ENCODE measurements at regions not wholly inside any gene's neighbourhood (a gene's known extent, or its start where the extent isn't known, plus 50 kb on each side); places are given as distances from the start of the nearest gene placed in this dataset.

DNA sequence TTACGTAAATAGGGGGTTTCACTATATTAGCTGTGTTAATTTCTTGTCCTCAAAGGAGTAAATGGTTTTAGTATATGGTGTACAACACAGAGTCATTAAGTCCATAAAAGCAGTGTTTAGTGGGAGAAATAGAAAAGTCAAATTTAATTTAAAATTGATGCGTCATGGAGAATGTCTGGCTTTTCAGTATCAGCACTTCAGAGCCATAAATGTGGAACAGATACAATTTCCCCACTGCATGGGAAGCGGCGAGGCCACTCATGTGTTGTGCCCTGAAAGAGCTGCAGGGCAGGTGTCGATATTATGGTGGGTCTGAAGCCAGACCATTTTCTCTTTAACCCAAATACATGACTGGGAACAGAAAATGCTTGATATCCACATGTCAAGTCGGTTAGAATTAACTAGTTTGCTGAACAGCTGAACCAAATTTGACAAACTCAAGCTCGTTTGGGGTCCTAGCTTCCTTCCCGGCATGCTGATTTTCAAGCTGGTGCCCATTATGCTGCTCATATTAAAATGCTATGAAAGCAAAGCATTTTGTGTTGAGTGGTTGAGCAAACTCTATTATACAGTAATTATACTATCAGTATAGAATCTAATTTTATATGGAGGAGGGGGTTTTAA, 364.6 kb upstream of the TBL1XR1 start:
- Histone ChIP-seq H3K4me1 (no peaks in the 10 kb centered on the region), H3K4me3 (ENCODE audit: low read depth, low read length) (no peak overlapping the region), H3K36me3 (ENCODE audit: control insufficient read depth, insufficient read depth, low read length) (no peaks in the 10 kb centered on the region), H3K27me3 (replicated peaks; ENCODE audit: control insufficient read depth, insufficient read depth, low read length) (no peaks in the 10 kb centered on the region), H3K9me3 (no peaks in the 10 kb centered on the region)
- H3K27ac Mint-ChIP-seq (ENCODE audit: unreplicated experiment) = no peak overlapping the region
- no peaks in the 10 kb centered on the region for H3K36me3 Mint-ChIP-seq (ENCODE audit: insufficient read depth, unreplicated experiment)
- H3K27me3 Mint-ChIP-seq (ENCODE audit: insufficient read depth, unreplicated experiment) = no peaks in the 10 kb centered on the region
- H3K9me3 Mint-ChIP-seq (ENCODE audit: unreplicated experiment) = no peaks in the 10 kb centered on the region
- POLR2A ChIA-PET = no interaction called here
- H3K4me3 Mint-ChIP-seq (ENCODE audit: unreplicated experiment) = no peak overlapping the region
- BruUV-seq (replicated peaks) = no TSS peak
- CTCF ChIA-PET = no interaction called here
- H3K4me1 Mint-ChIP-seq (ENCODE audit: low read depth, unreplicated experiment) = no peaks in the 10 kb centered on the region
- intact Hi-C loops (cut with micrococcal nuclease; ENCODE audit: unreplicated experiment) = no loop called here
- TF ChIP-seq, protein P1, sequence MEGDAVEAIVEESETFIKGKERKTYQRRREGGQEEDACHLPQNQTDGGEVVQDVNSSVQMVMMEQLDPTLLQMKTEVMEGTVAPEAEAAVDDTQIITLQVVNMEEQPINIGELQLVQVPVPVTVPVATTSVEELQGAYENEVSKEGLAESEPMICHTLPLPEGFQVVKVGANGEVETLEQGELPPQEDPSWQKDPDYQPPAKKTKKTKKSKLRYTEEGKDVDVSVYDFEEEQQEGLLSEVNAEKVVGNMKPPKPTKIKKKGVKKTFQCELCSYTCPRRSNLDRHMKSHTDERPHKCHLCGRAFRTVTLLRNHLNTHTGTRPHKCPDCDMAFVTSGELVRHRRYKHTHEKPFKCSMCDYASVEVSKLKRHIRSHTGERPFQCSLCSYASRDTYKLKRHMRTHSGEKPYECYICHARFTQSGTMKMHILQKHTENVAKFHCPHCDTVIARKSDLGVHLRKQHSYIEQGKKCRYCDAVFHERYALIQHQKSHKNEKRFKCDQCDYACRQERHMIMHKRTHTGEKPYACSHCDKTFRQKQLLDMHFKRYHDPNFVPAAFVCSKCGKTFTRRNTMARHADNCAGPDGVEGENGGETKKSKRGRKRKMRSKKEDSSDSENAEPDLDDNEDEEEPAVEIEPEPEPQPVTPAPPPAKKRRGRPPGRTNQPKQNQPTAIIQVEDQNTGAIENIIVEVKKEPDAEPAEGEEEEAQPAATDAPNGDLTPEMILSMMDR (IDR thresholded peaks at IDR 0.05; ENCODE audit: insufficient read depth in 1 of 2, low read depth in 1 of 2, low read length in 1 of 2, severe bottlenecking in 1 of 2, unreplicated experiment in 1 of 2) = no peak
- no peak for DNase-seq

DNA sequence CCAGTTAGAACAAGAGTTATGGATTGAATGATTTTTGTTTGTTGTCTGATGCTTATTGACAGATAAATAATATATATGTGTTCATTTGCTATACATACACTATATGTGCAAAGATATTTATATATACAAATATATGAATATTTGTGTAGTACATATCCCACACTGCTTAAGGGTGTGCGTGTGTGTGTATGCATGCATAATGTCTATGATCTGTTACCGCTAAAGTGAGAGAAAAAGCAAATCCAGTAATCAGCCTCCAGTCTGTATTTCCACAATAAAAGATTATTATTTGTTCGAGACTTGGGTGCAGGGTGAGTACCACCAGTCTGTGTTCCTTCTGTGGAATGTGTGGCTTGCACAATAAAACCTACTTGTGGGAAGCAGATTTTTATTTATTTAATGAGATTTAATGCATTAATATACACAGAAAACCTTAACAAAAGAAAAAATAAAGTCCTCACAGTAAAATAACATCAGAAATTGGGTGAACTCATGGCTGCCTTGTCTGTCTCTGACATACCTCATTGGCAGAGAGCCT, 366.0 kb upstream of the TBL1XR1 start:
- no peaks in the 10 kb centered on the region for H3K4me1 Mint-ChIP-seq (ENCODE audit: low read depth, unreplicated experiment)
- no peaks in the 10 kb centered on the region for H3K27me3 ChIP-seq (replicated peaks; ENCODE audit: control insufficient read depth, insufficient read depth, low read length)
- TF ChIP-seq, protein P1 (IDR thresholded peaks at IDR 0.05; ENCODE audit: insufficient read depth in 1 of 2, low read depth in 1 of 2, low read length in 1 of 2, severe bottlenecking in 1 of 2, unreplicated experiment in 1 of 2) = no peak
- no peaks in the 10 kb centered on the region for H3K9me3 ChIP-seq
- ChIA-PET POLR2A (no interaction called here), CTCF (no interaction called here)
- no peaks in the 10 kb centered on the region for H3K9me3 Mint-ChIP-seq (ENCODE audit: unreplicated experiment)
- H3K36me3 Mint-ChIP-seq (ENCODE audit: insufficient read depth, unreplicated experiment) = no peaks in the 10 kb centered on the region
- no peaks in the 10 kb centered on the region for H3K27me3 Mint-ChIP-seq (ENCODE audit: insufficient read depth, unreplicated experiment)
- H3K4me3 Mint-ChIP-seq (ENCODE audit: unreplicated experiment) = no peak overlapping the region
- no peak overlapping the region for H3K4me3 ChIP-seq (ENCODE audit: low read depth, low read length)
- BruUV-seq (replicated peaks) = no TSS peak
- no peaks in the 10 kb centered on the region for H3K4me1 ChIP-seq
- intact Hi-C loops (cut with micrococcal nuclease; ENCODE audit: unreplicated experiment) = no loop called here
- H3K36me3 ChIP-seq (ENCODE audit: control insufficient read depth, insufficient read depth, low read length) = no peaks in the 10 kb centered on the region
- no peak overlapping the region for H3K27ac Mint-ChIP-seq (ENCODE audit: unreplicated experiment)
- DNase-seq = no peak

DNA sequence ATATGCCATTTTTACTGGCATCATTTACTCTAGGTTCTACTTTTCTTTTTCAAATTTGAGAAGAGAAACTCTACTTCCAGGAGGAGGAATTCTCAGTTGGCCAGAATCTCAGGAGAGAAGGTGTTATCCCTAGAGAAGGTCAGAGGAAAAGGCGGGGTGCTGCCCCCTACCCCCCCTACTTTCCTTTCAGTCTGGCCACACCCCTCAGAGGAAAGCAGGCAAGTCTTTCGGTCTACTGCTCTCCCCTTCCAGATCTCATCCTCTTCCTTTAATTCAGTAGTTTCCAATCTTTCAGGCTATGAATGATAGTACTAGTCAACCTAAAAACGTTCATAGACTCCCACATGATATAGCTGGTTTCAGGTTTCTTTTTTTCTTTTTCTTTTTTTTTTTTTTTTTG, 366.5 kb upstream of the TBL1XR1 start:
- no peaks in the 10 kb centered on the region for H3K27me3 ChIP-seq (replicated peaks; ENCODE audit: control insufficient read depth, insufficient read depth, low read length)
- TF ChIP-seq, protein P1 (IDR thresholded peaks at IDR 0.05; ENCODE audit: insufficient read depth in 1 of 2, low read depth in 1 of 2, low read length in 1 of 2, severe bottlenecking in 1 of 2, unreplicated experiment in 1 of 2) = no peak
- ChIA-PET CTCF (no interaction called here), POLR2A (no interaction called here)
- intact Hi-C loops (cut with micrococcal nuclease; ENCODE audit: unreplicated experiment) = no loop called here
- Mint-ChIP-seq H3K27me3 (ENCODE audit: insufficient read depth, unreplicated experiment) (no peaks in the 10 kb centered on the region), H3K4me1 (ENCODE audit: low read depth, unreplicated experiment) (no peaks in the 10 kb centered on the region), H3K36me3 (ENCODE audit: insufficient read depth, unreplicated experiment) (no peaks in the 10 kb centered on the region), H3K9me3 (ENCODE audit: unreplicated experiment) (no peaks in the 10 kb centered on the region), H3K4me3 (ENCODE audit: unreplicated experiment) (no peak overlapping the region), H3K27ac (ENCODE audit: unreplicated experiment) (no peak overlapping the region)
- DNase-seq = no peak
- no peak overlapping the region for H3K4me3 ChIP-seq (ENCODE audit: low read depth, low read length)
- H3K36me3 ChIP-seq (ENCODE audit: control insufficient read depth, insufficient read depth, low read length) = no peaks in the 10 kb centered on the region
- no peaks in the 10 kb centered on the region for H3K9me3 ChIP-seq
- no peaks in the 10 kb centered on the region for H3K4me1 ChIP-seq
- no TSS peak for BruUV-seq (replicated peaks)

All from Caco-2 (cell line).